Globus pallidus (tissue), 1 donor: ENCODE measurements at regions not wholly inside any gene's neighbourhood (a gene's known extent, or its start where the extent isn't known, plus 50 kb on each side); places are given as distances from the start of the nearest gene placed in this dataset.
"Not testable (repeated sequence)": the region's sequence is repeated elsewhere in the genome, so short reads cannot be mapped to it uniquely, and the experiment has no call there.

ENCODE experiments used
- DNase-seq: peaks from one replicate; pipeline ENCODE4 v3.0.0-alpha.2; 2015; ENCODE audit warnings: low spot score

DNA sequence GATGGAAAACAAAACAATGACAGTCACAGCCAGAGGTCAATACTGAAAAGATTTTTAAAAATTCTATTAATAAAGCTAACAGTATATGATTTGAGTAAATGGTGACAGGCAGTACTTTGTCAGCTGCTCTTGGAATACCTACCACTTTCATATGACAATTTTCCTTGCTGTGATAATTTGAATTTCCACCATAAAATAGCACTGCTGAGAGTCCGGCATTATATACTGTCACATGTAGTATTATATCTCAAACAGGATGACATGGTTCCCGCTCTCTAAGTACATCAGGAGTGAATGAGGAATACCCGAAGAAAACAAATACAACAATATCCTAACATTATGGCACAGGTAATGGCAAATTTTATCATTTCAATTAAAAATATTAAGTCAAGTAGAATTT is 146.8 kb upstream of the TMPRSS15 start:
- no peak for DNase-seq

DNA sequence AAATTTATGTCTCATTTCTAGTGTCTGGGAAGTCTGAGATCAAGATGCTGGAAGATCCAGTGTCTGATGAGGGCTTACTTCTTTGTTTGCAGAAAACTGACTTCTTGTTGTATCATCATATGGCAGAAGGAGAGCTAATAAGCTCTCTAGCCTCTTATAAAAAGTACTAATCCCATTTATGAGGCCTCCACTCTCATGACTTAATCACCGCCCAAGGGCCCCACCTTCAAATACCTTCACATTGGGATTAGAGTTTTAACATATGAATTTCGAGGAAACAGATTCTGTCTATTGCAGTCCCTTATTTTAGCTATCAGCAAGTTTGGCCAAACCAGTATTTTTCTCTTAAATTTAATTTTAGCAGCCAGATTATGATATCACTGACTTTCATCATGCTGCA is 150.2 kb upstream of the TMPRSS15 start:
- no peak for DNase-seq

DNA sequence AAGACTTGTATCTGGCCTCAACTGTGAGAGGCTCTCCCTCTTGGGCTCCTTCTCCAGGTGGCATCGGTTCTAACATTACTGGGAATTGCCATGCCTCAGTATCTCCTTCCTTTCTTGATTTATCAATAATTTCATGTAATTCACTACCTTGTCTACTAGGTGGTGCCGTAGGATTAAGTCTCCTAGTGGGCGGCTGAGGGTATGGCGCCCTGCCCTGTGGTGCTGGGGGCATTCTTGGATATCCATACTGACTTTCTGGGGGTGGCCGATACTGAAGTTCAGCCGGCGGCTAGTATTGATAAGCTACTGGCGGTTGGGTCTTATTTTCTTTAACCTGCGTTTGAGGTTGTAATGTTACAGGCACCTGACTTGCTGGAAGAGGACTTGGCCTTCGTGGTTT is 164.2 kb upstream of the TMPRSS15 start:
- not testable (repeated sequence) for DNase-seq

DNA sequence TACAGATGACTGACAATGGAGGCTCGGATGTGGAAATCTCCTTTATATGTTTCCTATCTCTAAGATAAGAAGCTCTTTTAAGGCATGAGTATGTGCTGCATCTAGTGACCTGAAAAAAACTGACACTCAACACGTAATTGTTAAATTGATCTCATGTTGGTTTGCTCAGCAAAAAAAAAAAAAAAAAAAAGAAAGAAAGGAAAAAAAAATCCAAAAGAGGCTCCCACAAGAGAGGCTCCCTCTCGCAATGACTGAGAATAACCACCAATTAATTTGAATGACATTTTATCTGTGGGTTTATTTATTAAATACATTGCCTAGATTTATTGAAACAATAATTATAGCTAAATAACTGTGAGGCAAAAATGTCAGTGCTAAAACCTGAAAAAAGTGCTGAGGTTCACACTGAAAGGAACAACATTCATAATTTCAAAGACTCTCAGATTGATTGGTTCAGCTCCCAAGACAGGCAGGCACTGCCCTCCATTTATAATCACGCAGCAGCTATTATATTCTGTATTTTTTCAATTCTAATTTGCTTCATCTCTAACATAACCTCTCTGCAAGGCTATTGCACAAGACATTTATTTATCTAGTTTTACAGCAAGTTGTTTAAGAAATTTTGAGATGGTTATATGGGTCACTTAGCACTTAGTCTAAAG is 184.5 kb upstream of the TMPRSS15 start:
- no peak for DNase-seq

DNA sequence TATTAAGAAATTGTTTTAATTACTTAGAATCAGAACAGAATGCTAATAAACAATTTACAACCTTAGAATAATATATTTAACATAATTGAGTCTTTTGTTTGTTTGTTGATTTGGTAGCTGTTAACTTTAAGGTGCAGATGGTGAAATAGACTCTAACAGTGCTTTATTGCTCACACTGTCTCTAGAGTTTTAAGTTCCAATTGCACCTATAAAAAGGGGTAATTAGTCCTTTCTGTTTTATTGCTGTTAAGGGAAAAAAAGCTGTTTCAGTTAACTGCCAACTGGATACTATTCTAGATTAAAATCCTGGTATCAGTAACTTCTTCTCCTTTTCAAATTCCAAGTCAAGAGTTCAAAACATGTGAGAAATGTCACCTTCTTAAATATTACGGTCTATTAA is 197.6 kb upstream of the TMPRSS15 start:
- DNase-seq = no peak

DNA sequence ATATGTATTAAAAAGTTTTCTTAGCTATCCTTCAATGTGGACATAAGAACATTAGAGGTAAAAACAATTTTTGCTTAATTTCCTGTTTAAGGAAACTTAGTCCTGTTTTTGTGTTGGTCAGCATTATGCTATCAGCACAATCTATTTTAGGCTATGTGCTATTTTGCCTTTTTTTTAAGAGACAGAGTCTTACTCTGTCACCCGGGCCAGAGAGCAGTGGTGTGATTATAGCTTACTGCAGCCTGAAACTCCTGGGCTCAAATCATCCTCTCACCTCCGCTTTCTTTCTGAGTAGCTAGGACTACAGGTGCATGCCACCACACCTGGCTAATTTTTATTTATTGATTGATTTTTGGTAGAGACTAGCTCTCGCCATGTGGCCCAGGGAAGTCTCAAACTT is 199.1 kb upstream of the TMPRSS15 start:
- no peak for DNase-seq

DNA sequence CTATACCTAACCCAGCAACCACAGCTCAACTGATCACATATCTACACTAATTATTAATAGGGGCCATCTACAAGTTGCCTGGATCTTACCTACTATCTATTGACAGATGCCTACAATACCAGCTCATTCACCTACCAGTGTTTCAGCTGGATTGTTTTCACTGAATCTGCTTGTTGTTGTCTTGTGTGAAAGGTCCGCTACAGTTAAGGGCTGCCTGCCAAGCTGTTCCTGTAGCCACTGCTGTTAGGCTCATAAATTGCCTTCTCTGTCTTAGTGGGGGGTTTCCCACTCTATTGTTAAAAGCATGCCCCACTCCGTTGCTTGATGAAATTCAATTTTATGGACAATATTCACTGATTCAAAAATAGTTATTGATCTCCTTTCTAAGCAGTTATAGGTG is 199.7 kb upstream of the TMPRSS15 start:
- no peak for DNase-seq

DNA sequence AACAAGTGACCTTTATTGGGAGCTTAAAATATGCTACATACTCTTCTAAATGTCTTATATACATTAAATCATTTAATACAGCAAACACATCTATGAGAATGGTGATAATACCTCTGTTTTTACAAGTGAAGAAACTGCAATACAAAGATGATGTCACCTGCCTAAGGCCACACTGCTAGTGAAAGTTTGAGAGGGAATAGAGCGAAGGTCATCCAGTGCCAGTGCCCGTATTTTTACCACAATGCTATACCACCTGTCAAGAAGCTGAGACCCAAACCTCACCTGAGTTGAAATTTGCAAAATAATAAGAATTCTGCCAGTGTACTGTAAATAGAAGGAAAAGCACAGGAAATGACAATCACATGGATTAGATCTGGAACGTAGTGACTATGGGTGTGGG is 200.4 kb upstream of the TMPRSS15 start:
- no peak for DNase-seq

DNA sequence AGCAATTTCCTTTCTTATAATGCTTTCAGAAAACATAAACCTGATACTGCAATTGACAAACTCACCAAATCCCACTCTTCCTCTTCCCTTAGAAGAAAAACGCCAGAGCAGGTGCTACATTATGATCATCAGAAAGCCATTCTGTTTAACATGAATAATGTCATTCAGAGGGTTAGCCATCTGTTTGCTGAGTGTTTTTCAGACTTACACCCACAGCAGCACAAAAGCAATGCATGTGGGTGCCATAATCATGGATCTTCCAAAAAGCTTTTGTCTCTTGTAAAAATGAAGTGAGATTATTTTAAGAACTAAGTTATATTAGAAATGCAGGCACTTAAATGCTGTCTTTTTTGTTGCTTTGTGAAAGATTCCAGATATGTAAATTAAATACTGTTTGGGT is 204.6 kb upstream of the TMPRSS15 start:
- no peak for DNase-seq

DNA sequence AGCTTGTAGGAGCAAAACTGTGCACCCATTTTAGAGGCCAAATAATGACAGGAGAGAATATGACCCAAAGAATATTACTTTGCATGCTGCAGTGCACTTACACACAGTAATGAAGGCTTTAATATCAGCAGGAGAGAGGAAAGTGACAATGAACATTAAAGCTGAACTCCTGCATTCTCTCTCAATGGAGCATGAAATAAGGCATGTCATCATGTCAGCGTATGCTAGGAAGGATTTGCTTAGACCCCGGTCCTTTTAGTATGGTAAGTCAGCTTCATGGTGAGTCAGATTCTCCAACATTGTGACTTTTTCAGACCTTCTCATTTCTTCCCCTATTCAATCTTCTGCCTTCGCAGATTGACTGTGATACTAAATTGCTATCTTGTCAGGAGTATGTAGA is 210.7 kb upstream of the TMPRSS15 start:
- no peak for DNase-seq

DNA sequence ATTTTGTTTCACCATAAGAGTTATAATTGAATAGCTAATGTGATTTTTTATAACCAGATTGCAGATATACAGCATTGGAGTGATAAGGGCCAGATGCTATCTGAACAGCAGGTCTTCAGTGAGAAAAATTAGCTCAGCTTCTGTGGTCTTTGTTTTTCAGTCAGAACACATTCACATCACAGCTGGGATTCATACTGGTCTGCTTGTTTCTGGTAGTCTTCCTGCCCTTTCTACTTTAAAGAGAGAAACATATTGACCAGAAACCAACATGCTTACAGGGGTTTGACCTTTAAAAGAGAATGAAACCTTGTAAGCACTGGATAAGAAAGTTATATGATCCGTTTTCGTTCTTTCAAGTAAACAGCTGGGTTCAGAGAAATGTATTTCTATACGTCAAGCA is 213.7 kb upstream of the TMPRSS15 start:
- DNase-seq = no peak

DNA sequence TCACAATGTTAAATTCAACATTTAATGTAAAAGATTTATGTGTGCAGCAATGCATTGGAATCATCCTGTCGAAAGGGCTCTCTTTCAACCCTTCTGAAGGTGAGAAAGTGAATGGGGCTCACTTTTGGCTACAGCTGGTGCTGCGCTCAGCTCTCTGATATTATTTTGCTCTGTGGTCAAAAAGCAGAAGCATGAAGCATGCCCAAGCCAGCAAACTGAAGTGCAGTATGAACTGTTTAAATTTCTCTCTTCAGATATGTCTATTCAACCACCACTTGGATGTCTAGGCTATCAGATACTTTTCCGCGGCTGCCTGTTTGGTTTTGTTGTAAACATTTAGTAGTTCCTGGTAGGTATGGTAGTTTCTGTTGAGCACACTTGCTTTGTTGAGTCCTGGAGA is 216.9 kb upstream of the TMPRSS15 start:
- DNase-seq = no peak

DNA sequence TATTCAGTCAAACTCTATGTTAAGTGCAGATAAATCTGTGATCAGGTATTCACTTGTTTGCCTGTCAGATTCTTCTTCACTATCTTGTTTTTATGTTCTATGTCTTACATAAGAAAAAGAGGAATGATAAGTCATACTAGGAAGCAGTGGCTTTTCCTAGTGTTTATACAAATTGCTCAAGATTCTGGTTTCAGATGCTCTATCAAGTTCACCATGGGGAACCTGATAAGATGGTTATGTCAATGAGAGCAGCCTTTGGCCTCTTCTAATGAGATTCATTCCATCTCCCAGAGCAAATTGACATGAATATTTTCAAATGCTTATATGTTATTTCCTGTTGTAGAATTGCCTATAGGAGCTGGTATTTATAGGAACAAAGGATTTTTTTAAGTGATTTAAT is 218.8 kb upstream of the TMPRSS15 start:
- DNase-seq = no peak

DNA sequence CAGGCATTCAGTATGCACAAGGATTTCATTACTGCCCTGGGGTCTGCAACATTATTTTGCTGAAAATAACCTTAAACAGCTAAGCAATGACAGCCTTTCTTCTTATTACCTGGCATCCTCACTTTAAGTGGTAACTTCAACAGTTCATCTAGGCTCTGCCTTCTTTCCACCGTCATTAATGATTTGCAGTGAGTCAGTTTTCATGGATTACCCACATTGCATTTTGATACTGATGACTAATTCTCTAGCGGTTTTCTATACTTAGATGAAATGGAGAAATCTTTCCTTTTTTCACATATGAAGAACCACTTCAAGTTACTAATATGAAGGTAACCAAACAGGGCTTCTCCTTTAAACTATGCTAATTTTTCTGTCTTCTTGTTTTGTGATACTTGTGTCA is 226.9 kb upstream of the TMPRSS15 start:
- no peak for DNase-seq

DNA sequence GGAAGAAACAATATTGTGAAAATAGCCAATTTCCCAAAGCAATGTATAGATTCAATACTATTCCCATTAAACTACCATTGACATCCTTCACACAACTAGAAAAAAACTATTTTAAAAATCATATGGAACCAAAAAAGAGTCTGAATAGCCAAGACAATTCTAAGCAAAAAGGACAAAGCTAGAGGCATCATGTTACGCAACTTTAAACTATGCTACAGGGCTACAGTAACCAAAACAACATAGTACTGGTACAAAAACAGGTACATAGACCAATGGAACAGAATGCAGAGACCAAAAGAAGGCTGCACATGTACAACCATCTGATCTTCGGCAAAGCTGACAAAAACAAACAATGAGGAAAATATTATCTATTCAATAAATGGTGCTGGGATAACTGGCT is 233.3 kb upstream of the TMPRSS15 start:
- no peak for DNase-seq

DNA sequence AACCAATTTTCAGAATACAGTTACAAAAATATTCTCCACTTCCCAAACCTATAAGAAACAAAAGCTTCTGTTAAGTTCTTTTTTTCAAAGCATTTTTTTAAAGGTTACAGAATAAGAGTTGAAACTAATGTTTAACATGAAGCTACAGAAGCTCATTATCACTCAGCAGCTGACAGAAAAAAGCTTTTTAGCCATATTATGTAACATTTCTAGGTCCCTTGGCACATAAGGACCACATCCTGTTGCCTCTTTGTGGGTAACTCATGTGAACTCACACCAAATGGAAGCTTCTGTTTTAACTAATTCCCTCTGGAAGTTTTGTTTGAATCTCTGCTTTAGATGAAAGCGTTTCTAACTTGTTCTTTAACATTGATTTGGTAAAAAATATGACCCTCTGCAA is 242.5 kb upstream of the TMPRSS15 start:
- no peak for DNase-seq

DNA sequence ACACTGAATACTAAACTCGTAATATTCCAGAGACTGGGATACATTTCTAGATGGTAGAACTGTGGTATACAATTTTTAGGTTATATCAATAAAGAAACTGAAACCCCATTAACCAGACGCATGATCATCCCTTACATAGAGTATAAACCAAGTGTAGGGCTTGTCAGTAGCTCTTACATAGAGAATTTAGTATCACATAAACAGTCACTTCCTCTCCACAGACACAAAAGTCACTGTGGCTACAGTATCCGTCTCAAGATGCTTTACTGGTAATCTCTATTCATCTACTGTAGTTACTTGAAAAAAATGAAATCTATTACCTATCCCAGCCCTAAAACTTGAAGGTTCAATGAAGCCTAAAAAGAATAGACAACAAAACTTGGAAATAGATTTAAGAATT is 252.3 kb upstream of the TMPRSS15 start:
- DNase-seq = no peak

DNA sequence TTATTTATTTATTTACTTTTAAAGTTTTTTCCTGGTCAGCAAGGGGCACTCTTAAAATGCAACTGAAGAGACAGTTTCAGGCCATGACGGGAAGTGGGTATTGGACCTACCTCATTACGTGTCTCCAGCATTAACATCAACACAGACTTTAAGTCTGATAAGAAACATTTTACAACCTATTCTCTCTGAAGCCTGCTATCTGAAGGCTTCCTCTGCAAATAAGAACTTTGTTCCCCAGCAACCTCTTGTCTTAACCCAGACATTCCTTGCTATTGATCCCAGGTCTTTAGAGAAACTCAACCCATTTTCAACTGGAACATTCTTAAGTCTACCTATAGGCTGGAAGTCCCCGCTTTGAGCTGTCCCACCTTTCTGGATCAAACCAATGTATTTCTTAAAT is 258.3 kb upstream of the TMPRSS15 start:
- DNase-seq = no peak

DNA sequence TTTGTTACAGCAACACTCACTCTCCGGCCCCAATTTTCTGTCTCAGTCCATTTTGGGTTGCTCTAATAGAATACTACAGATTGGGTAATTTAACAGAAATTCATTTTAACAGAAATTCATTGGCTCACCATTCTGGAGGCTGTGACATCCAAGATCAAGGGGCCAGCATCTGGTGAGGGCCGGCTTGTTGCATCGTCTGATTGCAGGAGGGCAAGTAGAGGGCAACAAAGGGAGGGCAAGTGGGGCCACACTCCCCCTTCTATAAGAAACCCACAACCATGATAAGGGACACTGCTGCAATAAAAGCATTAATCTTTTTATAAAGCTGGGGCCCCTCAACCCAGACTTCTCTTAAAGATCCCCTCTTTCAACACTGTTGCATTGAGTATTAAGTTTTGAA is 260.1 kb upstream of the TMPRSS15 start:
- no peak for DNase-seq

DNA sequence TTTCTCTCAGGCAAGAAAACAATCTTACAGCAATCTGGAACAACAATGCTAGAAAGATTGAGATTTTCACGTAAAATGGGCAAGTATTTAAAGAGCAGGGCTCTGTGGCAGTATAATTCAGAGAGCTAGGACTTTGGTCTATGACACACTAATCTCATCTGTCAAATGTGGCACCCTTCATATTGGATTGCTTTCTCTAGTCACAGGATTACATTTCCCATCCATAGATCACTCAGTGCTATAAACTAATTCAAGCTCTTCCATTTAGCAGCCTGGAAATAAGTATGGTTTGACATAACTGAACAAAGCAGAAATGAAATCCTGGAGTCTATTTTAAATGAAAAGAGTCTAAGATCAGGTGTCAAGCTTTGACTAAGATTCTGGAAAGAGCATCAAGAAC is 263.1 kb upstream of the TMPRSS15 start:
- no peak for DNase-seq

DNA sequence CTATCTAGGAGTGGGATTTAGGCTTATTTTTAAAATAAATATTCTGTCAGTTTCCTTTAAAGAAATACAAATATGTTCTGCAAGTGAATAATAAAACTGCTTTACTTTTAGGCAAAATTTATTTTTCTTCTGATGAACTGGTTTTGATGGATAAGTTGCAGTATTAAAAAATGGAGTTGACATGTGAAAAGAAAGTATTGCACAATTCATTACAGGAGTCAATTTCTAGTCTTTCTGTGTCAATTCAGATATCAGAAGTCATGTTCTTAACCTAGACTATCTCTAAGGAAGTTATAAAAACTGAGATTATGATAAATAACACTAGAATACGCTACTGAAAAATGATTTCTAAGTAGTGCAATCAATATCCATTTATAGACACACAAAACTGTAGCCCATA is 270.2 kb upstream of the TMPRSS15 start:
- DNase-seq = no peak

DNA sequence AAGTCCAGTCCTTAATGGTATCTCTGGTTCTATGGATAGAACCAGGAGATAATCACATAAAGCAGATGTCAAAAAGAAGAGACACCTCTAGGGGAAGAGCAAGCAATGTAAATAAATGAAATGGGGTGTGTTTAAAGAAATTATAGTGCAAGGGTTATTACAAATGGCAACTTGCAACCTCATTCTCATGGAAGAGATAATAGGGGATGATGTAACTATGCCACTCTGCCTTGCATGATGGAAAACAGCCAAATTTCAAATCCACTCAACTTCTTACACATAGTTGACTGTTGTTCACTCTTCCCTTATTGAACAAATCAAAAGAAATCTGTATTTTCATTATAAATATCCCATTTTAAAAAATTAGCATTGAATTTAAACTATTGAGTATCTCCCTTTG is 274.0 kb upstream of the TMPRSS15 start:
- DNase-seq = no peak

DNA sequence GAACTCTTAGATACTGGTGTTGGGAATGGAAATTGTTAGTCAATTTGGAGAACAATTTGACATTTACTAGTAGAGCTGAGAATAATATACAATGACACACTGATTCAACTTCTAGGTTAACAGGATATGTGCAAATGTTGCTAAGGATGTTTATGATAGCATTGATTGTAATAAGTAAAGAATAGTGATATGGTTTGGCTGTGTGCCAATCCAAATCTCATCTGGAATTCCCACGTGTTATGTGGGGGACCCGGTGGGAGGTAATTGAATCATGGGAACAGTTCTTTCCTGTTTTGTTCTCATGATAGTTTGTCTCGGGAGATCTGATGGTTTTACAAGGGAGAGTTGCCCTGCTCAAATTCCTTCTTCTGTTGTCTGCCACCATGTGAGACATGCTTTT is 302.4 kb upstream of the TMPRSS15 start:
- DNase-seq = no peak

DNA sequence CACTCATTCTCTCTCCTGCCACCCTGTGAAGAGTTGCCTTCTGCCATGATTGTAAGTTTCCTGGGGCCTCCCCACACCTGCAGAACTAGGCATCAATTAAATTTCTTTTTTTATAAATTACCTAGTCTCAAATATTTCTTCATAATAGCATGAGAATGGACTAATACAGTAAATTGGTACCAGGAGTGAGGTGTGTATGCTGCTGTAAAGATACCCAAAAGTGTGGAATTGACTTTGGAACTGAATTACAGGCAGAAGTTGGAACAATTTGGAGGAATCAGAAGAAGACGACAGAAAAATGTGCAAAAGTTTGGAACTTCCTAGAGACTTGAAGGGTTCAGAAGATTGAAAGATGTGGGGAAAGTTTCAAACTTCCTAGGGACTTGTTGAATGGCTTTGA is 308.1 kb upstream of the TMPRSS15 start:
- DNase-seq = no peak

DNA sequence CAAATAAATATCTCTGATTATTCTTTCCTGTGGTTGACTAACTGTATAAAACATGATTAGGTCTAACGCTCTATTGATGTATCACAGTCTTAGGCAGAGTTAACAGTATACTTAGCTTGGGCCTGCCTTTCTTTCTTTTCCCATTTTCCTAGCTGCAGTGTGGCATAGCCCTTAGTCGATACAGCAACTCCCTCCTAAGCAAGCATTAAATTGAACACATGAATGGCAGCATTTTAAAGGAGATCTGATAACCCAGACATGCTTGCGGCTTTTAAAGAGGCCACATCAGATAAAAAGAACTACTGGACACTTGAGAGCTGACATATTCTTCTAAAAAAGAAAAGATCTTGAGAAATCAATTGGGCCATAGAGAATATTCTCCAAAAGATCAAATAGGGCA is 312.0 kb upstream of the TMPRSS15 start:
- no peak for DNase-seq
